SK-N-DZ (cell line): ENCODE measurements at regions not wholly inside any gene's neighbourhood (a gene's known extent, or its start where the extent isn't known, plus 50 kb on each side); places are given as distances from the start of the nearest gene placed in this dataset.
A peak's percentile ranks its signal among the peaks of the same experiment; 100 is the strongest.

Experiments
- DNase-seq: peaks from one replicate; pipeline ENCODE4 v3.0.0-alpha.2; 2015; ENCODE audit warnings: low spot score

DNA sequence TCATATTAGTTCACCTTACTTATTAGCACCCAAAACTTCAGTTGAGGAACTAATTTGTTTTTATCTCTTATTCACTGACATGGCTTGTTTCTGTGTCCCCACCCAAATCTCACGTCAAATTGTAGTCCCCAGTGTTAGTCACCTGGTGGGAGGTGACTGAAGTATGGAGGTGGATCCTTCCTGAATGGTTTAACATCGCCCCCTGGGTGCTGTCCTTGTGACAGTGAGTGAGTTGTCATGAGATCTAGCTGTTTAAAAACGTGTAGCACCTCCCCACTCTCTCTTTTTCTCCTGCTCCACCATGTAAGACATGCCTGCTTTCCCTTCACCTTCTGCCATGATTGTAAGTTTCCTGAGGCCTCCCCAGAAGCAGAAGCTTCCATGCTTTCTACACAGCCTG, 75.0 kb upstream of the HECTD2 start:
- DNase-seq: no peak

GRCh38 chr10:91339729-91340128, 70.4 kb upstream of the HECTD2 start:
- no peak for DNase-seq

GRCh38 chr10:91340613-91341362, 69.4 kb upstream of the HECTD2 start:
- DNase-seq: peak; percentile 34

- DNase-seq: no peak
Measured at GRCh38 chr10:91341686-91342085, 68.5 kb upstream of the HECTD2 start.

GRCh38 chr10:91343010-91343409, 67.1 kb upstream of the HECTD2 start:
- no peak for DNase-seq

- no peak for DNase-seq
Measured at GRCh38 chr10:91344117-91344856, 65.9 kb upstream of the HECTD2 start.

DNA sequence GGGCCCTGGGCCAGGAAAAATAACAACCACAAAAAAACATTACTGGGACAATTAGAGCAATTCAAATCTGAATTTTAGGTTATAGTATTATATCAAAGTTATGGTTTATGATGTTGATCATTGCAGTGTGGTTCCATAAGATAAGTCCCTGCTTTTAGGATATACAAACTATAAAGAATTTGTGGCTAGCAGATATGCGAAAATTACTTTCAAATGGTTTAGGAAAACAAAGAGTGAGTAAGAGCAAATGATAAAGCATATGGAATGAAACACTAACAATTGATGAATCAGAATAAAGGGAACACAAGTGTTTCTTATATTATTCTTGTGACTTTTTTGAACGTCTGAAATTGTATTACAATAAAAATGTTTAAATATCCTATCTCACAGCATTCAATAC, 64.4 kb upstream of the HECTD2 start:
- no peak for DNase-seq

DNA sequence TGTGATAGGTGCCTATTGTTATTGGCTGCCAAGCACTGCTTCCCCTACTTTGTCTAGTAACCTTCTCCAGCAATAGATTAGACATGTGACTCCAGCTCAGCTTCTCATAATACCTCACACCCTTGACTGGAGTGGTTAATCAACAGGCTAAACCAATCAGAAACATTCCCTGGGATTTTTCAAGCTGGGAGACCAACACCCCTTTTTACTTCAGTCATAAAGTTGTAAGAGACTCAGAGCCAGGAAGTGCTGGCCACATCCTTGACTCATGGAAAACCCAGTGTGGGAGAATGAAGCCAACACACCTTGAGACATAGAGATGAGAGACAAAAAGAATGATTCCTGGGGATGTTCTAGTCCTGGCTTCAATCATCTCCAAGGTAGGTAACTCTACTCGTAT, 62.6 kb upstream of the HECTD2 start:
- DNase-seq: no peak

- no peak for DNase-seq
Measured at GRCh38 chr10:91349381-91349780, 60.8 kb upstream of the HECTD2 start.

DNA sequence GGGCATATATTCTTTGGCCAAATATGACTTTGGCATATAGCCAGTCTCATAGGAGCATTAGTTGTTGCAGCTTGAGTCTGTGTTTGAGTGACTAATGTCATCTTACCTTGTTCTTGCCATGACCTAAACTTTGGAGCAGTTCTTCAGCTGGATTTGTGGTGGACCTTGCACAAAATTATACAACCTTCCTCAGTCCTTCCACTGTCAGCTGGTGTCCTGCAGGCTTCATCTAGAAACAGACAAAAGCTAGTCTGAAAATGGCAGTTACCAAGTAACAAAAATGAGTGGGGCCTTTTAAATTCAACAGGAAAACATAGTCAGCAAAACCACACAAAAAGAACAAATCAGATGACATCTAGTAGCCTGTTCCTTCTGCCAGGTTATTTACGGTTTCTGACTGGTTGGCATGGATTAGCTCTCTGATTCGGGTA, 59.5 kb upstream of the HECTD2 start:
- no peak for DNase-seq

DNA sequence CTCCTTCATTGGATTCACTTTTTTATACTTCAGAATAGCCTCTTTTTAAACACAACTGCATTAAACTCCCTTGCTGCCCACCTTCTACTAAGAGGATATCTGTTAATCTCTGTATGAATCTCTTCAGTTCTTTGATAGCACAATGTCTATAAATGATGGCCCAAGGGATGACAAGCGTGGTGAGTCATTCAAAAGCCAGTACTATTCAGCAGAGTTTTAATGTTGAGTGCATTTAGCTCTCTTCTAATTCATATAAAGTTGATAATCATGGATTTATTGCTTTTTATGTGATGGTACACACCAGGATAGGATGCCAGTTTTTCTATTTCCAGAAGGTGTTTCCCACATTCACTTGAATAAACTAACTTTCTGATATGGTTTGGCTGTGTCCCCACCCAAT, 57.4 kb upstream of the HECTD2 start:
- no peak for DNase-seq

GRCh38 chr10:91354166-91355075, 55.7 kb upstream of the HECTD2 start:
- DNase-seq: no peak

DNA sequence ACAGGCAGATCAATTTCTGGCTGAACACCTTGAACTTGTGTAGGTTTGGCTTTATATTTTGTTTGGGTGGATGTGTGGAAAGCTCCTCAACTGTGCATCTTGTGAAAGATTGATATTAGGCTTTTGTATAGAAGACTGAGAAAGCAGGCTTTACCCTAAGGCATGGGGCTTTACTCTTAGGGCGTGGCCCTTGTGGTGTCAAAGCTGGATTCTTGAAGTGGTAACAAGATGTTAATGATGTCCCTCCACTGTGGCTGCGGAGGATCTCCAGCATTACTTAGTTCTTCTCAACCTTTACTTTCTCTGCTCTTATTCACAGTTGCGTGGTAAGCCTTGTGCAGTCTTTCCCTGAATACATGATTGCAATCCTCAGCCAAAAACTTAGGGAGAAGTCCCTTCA, 54.1 kb upstream of the HECTD2 start:
- no peak for DNase-seq

- no peak for DNase-seq
Measured at GRCh38 chr10:91357497-91357896, 52.6 kb upstream of the HECTD2 start.
